Coronary artery (tissue), 2 donors: ENCODE measurements at regions not wholly inside any gene's neighbourhood (a gene's known extent, or its start where the extent isn't known, plus 50 kb on each side); places are given as distances from the start of the nearest gene placed in this dataset.

Experiments
- DNase-seq: peaks from one replicate; pipeline ENCODE4 v3.0.0-alpha.2; 2017; ENCODE audit warnings: low spot score
- H3K27ac ChIP-seq, 2 donors: fragments of 200-600 bp; sonication (generic); one replicate each; pipeline ENCODE4 v1.5.1; 2016 to 2019
- H3K4me3 ChIP-seq: fragments of 200-600 bp; sonication (generic); 2 replicates; pipeline ENCODE4 v1.5.1; 2016; ENCODE audit warnings: mild to moderate bottlenecking, moderate library complexity
- CTCF ChIP-seq: fragments of 200-600 bp; sonication (generic); IDR thresholded peaks from one replicate; pipeline ENCODE4 v1.5.1; 2019; ENCODE audit warnings: antibody characterized with exemption

- DNase-seq: no peak
- TF ChIP-seq CTCF: no peak
- no peak overlapping the region for H3K27ac ChIP-seq
- no peak overlapping the region for H3K4me3 ChIP-seq
Measured at GRCh38 chr9:31950756-31951155, 433.7 kb upstream of the ACO1 start.

GRCh38 chr9:31958572-31958971 lies 425.9 kb upstream of the ACO1 start:
- no peak for DNase-seq
- Histone ChIP-seq H3K4me3 (no peak overlapping the region), H3K27ac (no peak overlapping the region)
- no peak for TF ChIP-seq CTCF

- DNase-seq: no peak
- Histone ChIP-seq H3K27ac (no peak overlapping the region), H3K4me3 (no peak overlapping the region)
- TF ChIP-seq CTCF: no peak
Measured at GRCh38 chr9:31969552-31969951, 414.9 kb upstream of the ACO1 start.

- H3K27ac ChIP-seq: no peak overlapping the region
- no peak for DNase-seq
- no peak for TF ChIP-seq CTCF
- H3K4me3 ChIP-seq: no peak overlapping the region
Measured at GRCh38 chr9:31983895-31984294, 400.5 kb upstream of the ACO1 start.

- no peak for DNase-seq
- no peak overlapping the region for H3K27ac ChIP-seq
- TF ChIP-seq CTCF: no peak
- no peak overlapping the region for H3K4me3 ChIP-seq
Measured at GRCh38 chr9:31996331-31996730, 388.1 kb upstream of the ACO1 start.

- Histone ChIP-seq H3K4me3 (no peak overlapping the region), H3K27ac (no peak overlapping the region)
- no peak for DNase-seq
- TF ChIP-seq CTCF: no peak
Measured at GRCh38 chr9:32004431-32005076, 379.9 kb upstream of the ACO1 start.

- no peak for TF ChIP-seq CTCF
- no peak for DNase-seq
- no peak overlapping the region for H3K4me3 ChIP-seq
- H3K27ac ChIP-seq: no peak overlapping the region
Measured at GRCh38 chr9:32010322-32010721, 374.1 kb upstream of the ACO1 start.
